Small intestine (tissue), 7 donors: ENCODE measurements at regions not wholly inside any gene's neighbourhood (a gene's known extent, or its start where the extent isn't known, plus 50 kb on each side); places are given as distances from the start of the nearest gene placed in this dataset.
A peak's percentile ranks its signal among the peaks of the same experiment; 100 is the strongest.

Experiments
- DNase-seq, 2 donors: peaks; one replicate each; pipeline versions ENCODE4 v3.0.0 to v3.0.0-alpha.2; 2013
- FAIRE-seq: peaks from 2 replicates; lab custom pipeline; 2012; peaks lifted over from hg19 to GRCh38; lab: Jason Lieb, UNC
- H3K27ac ChIP-seq, 3 donors: one replicate each; pipeline ENCODE4 v1.5.1; 2013; ENCODE audit warnings: low read length in 2 of 3, mild to moderate bottlenecking in 2 of 3, control low read depth in 1 of 3, inconsistent platforms in 1 of 3, low read depth in 1 of 3, moderate library complexity in 1 of 3
- H3K27me3 ChIP-seq, 3 donors: one replicate each; pipeline ENCODE4 v1.6.1; 2013; ENCODE audit warnings: low read length in 3 of 3, inconsistent platforms in 1 of 3; ENCODE audit not compliant: control insufficient read depth in 3 of 3, insufficient read depth in 3 of 3
- H3K36me3 ChIP-seq, 3 donors: one replicate each; pipeline ENCODE4 v1.6.1; 2013; ENCODE audit warnings: low read length in 3 of 3, inconsistent platforms in 1 of 3, low read depth in 1 of 3, mild to moderate bottlenecking in 1 of 3, moderate library complexity in 1 of 3; ENCODE audit not compliant: control insufficient read depth in 3 of 3, insufficient read depth in 2 of 3
- H3K4me1 ChIP-seq, 3 donors: one replicate each; pipeline ENCODE4 v1.6.1; 2013; ENCODE audit warnings: low read length in 2 of 3, inconsistent platforms in 1 of 3, low read depth in 1 of 3, mild to moderate bottlenecking in 1 of 3, moderate library complexity in 1 of 3; ENCODE audit not compliant: control insufficient read depth in 3 of 3, insufficient read depth in 2 of 3
- H3K4me3 ChIP-seq, 3 donors: one replicate each; pipeline ENCODE4 v1.5.1; 2013; ENCODE audit warnings: low read length in 3 of 3, control low read depth in 1 of 3, inconsistent platforms in 1 of 3, low read depth in 1 of 3, mild to moderate bottlenecking in 1 of 3, moderate library complexity in 1 of 3
- H3K9me3 ChIP-seq, 2 donors: one replicate each; pipeline ENCODE4 v1.6.1; 2013; ENCODE audit warnings: low read depth in 1 of 2, low read length in 1 of 2; ENCODE audit not compliant: control insufficient read depth in 2 of 2, insufficient read depth in 1 of 2
- WGBS, 3 donors: extraction: QIAGEN DNeasy Blood & Tissue Kit; methylation state at CpG; one replicate each; pipeline ENCODE4 v1.1.7; 2013; 5-methylcytosine and 5-hydroxymethylcytosine counted together
- donor health status: healthy with polysubstance abuse.
- donor health status: control.
- donor health status: control.
- donor health status: Bipolar disorder and iron deficiency.
- donor health status: healthy.

- Histone ChIP-seq H3K36me3 (no peaks in the 10 kb centered on the region), H3K27ac (no peak overlapping the region), H3K9me3 (peaks cover 0 to 2% of the 10 kb centered on the region in 2 donors), H3K27me3 (peaks cover 0 to 2% (median 0%) of the 10 kb centered on the region in 3 donors), H3K4me3 (no peak overlapping the region), H3K4me1 (no peaks in the 10 kb centered on the region)
- 17 to 63% (median 49%) methylated on average over 1 of the region's 1 CpG for WGBS, 3 donors
- FAIRE-seq (no peak), DNase-seq (no peak)
Measured at GRCh38 chr17:34841467-34841866, 119.8 kb downstream of the CCT6B start.

GRCh38 chr17:34840750-34841149 is 120.5 kb downstream of the CCT6B start:
- Histone ChIP-seq H3K27me3 (no peaks in the 10 kb centered on the region), H3K9me3 (peaks cover 0 to 2% of the 10 kb centered on the region in 2 donors), H3K27ac (no peak overlapping the region), H3K4me1 (no peaks in the 10 kb centered on the region), H3K4me3 (no peak overlapping the region), H3K36me3 (no peaks in the 10 kb centered on the region)
- no peak for FAIRE-seq
- no peak for DNase-seq
- 27 to 31% (median 28%) methylated on average over 4 of the region's 4 CpGs for WGBS, 3 donors

- Histone ChIP-seq H3K36me3 (no peaks in the 10 kb centered on the region), H3K4me1 (no peaks in the 10 kb centered on the region), H3K27ac (no peak overlapping the region), H3K27me3 (no peaks in the 10 kb centered on the region), H3K9me3 (no peaks in the 10 kb centered on the region), H3K4me3 (no peak overlapping the region)
- DNase-seq (no peak), FAIRE-seq (no peak)
- WGBS, 3 donors: 79 to 85% (median 80%) methylated on average over 14 of the region's 14 CpGs
Measured at GRCh38 chr17:34837876-34838478, 123.3 kb downstream of the CCT6B start.

- Histone ChIP-seq H3K27me3 (peaks cover 0 to 3% (median 3%) of the 10 kb centered on the region in 3 donors), H3K27ac (no peak overlapping the region), H3K9me3 (no peaks in the 10 kb centered on the region), H3K4me3 (no peak overlapping the region), H3K36me3 (no peaks in the 10 kb centered on the region), H3K4me1 (no peaks in the 10 kb centered on the region)
- FAIRE-seq (no peak), DNase-seq (no peak)
- WGBS, 3 donors: 25 to 41% (median 35%) methylated on average over 4 of the region's 4 CpGs
Measured at GRCh38 chr17:34832376-34832775, 128.9 kb downstream of the CCT6B start.

GRCh38 chr17:34827008-34827407 is 134.3 kb downstream of the CCT6B start:
- FAIRE-seq (no peak), DNase-seq (peak in 1 of 2 donors; percentile 10)
- peaks cover 0 to 3% (median 3%) of the 10 kb centered on the region in 3 donors for H3K27me3 ChIP-seq
- no peaks in the 10 kb centered on the region for H3K9me3 ChIP-seq
- WGBS, 3 donors: 38 to 61% (median 42%) methylated on average over 3 of the region's 3 CpGs
- no peaks in the 10 kb centered on the region for H3K36me3 ChIP-seq
- H3K27ac ChIP-seq: no peak overlapping the region
- H3K4me1 ChIP-seq: no peaks in the 10 kb centered on the region
- H3K4me3 ChIP-seq: no peak overlapping the region

GRCh38 chr17:34826332-34826731 is 134.9 kb downstream of the CCT6B start:
- no peak overlapping the region for H3K27ac ChIP-seq
- no peaks in the 10 kb centered on the region for H3K9me3 ChIP-seq
- DNase-seq (no peak), FAIRE-seq (no peak)
- no peaks in the 10 kb centered on the region for H3K4me1 ChIP-seq
- H3K27me3 ChIP-seq: peaks cover 0 to 4% (median 3%) of the 10 kb centered on the region in 3 donors
- no peaks in the 10 kb centered on the region for H3K36me3 ChIP-seq
- no peak overlapping the region for H3K4me3 ChIP-seq
- 21 to 36% (median 25%) methylated on average over 4 of the region's 4 CpGs for WGBS, 3 donors

GRCh38 chr17:34825884-34826283 is 135.4 kb downstream of the CCT6B start:
- Histone ChIP-seq H3K4me1 (no peaks in the 10 kb centered on the region), H3K4me3 (no peak overlapping the region), H3K27me3 (peaks cover 0 to 7% (median 3%) of the 10 kb centered on the region in 3 donors), H3K27ac (no peak overlapping the region), H3K36me3 (no peaks in the 10 kb centered on the region), H3K9me3 (no peaks in the 10 kb centered on the region)
- FAIRE-seq: no peak
- DNase-seq: no peak
- 56 to 75% (median 57%) methylated on average over 6 of the region's 6 CpGs for WGBS, 3 donors

GRCh38 chr17:34825102-34825501 is 136.2 kb downstream of the CCT6B start:
- WGBS, 3 donors: 86 to 95% (median 94%) methylated on average over 1 of the region's 1 CpG
- H3K27me3 ChIP-seq: peaks cover 0 to 7% (median 2%) of the 10 kb centered on the region in 3 donors
- H3K9me3 ChIP-seq: no peaks in the 10 kb centered on the region
- no peaks in the 10 kb centered on the region for H3K4me1 ChIP-seq
- H3K27ac ChIP-seq: no peak overlapping the region
- DNase-seq: no peak
- H3K36me3 ChIP-seq: no peaks in the 10 kb centered on the region
- no peak for FAIRE-seq
- H3K4me3 ChIP-seq: no peak overlapping the region

GRCh38 chr17:34823023-34823422 is 138.2 kb downstream of the CCT6B start:
- peaks cover 0 to 4% (median 0%) of the 10 kb centered on the region in 3 donors for H3K27me3 ChIP-seq
- H3K4me1 ChIP-seq: no peaks in the 10 kb centered on the region
- no peak overlapping the region for H3K27ac ChIP-seq
- no peaks in the 10 kb centered on the region for H3K9me3 ChIP-seq
- DNase-seq (no peak), FAIRE-seq (no peak)
- no peaks in the 10 kb centered on the region for H3K36me3 ChIP-seq
- no peak overlapping the region for H3K4me3 ChIP-seq
- 51 to 56% (median 53%) methylated on average over 6 of the region's 6 CpGs for WGBS, 3 donors
